Breast epithelium (tissue), 4 donors: ENCODE measurements at regions not wholly inside any gene's neighbourhood (a gene's known extent, or its start where the extent isn't known, plus 50 kb on each side); places are given as distances from the start of the nearest gene placed in this dataset.

ENCODE experiments used
- DNase-seq, 2 donors: peaks; one replicate each; pipeline ENCODE4 v3.0.0-alpha.2; 2019; ENCODE audit warnings: low spot score in 2 of 2
- H3K27ac ChIP-seq, 2 donors: fragments of 200-600 bp; sonication (generic) in 1 of 2; one replicate each; pipeline ENCODE4 v1.5.1; 2016 to 2019; ENCODE audit warnings: mild to moderate bottlenecking in 1 of 2
- H3K27me3 ChIP-seq, 2 donors: fragments of 200-600 bp; sonication (generic) in 1 of 2; one replicate each; pipeline versions ENCODE4 v1.5.1 to v1.6.0; 2017 to 2019; ENCODE audit warnings: control low read depth in 1 of 2, mild to moderate bottlenecking in 1 of 2
- H3K36me3 ChIP-seq: fragments of 200-600 bp; one replicate; pipeline ENCODE4 v1.5.1; 2019
- H3K4me1 ChIP-seq, 2 donors: fragments of 200-600 bp; sonication (generic); one replicate each; pipeline ENCODE4 v1.5.1; 2016 to 2019; ENCODE audit warnings: control low read depth in 1 of 2
- H3K4me3 ChIP-seq, 3 donors: fragments of 200-600 bp; sonication (generic); 1 replicate in 2 of 3; 2 replicates in 1 of 3; pipeline ENCODE4 v1.5.1; 2016 to 2019; ENCODE audit warnings: mild to moderate bottlenecking in 3 of 3, moderate library complexity in 2 of 3
- H3K9me3 ChIP-seq, 2 donors: fragments of 200-600 bp; sonication (generic) in 1 of 2; one replicate each; pipeline ENCODE4 v1.5.1; 2016 to 2019; ENCODE audit warnings: control low read depth in 1 of 2
- POLR2A ChIP-seq: fragments of 450-650 bp; IDR thresholded peaks from one replicate; pipeline ENCODE4 v1.6.1; 2016; ENCODE audit warnings: antibody characterized with exemption, mild to moderate bottlenecking, moderate library complexity
- POLR2AphosphoS5 ChIP-seq, 3 donors: sonication (generic); formaldehyde crosslinking; IDR thresholded peaks; one replicate each; pipeline ENCODE4 v1.6.1; 2017; ENCODE audit warnings: antibody characterized with exemption in 3 of 3
- intact Hi-C: fragments of 100-400 bp; cut with DNase I; formaldehyde crosslinking; loops from one replicate; pipeline ENCODE4 v1.15.1; 2023; ENCODE audit warnings: low total_unique reads
- TF ChIP-seq, protein P1 (sequence below), 3 donors: fragments of 450-650 bp; IDR thresholded peaks; one replicate each; pipeline ENCODE4 v1.5.1; 2016 to 2017; ENCODE audit warnings: antibody characterized with exemption in 3 of 3, mild to moderate bottlenecking in 3 of 3, moderate library complexity in 3 of 3

DNA sequence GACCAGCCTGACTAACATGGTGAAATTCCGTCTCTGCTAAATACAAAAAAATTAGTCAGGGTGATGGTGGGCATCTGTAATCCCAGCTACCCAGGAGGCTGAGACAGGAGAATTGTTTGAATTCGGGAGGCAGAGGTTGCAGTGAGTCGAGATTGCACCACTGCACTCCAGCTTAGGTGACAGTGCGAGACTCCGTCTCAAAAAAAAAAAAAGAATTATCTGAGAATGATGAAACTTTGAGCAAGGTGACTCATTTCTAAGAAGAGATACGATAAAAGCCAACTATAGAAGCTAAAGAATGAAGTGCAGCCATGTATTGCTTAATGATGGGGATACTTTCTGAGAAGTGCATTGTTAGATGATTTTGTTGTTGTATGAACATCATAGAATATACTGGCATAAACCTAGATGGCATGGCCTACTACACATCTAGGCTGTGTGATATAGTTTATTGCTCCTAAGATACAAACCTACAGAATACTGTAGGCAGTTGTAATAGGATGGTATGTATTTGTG, 64.7 kb downstream of the SNRPE start:
- no peak for DNase-seq
- no peaks in the 10 kb centered on the region for H3K9me3 ChIP-seq
- no peaks in the 10 kb centered on the region for H3K27me3 ChIP-seq
- TF ChIP-seq, protein P1, sequence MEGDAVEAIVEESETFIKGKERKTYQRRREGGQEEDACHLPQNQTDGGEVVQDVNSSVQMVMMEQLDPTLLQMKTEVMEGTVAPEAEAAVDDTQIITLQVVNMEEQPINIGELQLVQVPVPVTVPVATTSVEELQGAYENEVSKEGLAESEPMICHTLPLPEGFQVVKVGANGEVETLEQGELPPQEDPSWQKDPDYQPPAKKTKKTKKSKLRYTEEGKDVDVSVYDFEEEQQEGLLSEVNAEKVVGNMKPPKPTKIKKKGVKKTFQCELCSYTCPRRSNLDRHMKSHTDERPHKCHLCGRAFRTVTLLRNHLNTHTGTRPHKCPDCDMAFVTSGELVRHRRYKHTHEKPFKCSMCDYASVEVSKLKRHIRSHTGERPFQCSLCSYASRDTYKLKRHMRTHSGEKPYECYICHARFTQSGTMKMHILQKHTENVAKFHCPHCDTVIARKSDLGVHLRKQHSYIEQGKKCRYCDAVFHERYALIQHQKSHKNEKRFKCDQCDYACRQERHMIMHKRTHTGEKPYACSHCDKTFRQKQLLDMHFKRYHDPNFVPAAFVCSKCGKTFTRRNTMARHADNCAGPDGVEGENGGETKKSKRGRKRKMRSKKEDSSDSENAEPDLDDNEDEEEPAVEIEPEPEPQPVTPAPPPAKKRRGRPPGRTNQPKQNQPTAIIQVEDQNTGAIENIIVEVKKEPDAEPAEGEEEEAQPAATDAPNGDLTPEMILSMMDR (IDR thresholded peaks at IDR 0.05): no peak
- TF ChIP-seq POLR2A: no peak
- no peak for TF ChIP-seq POLR2AphosphoS5 (IDR thresholded peaks at IDR 0.05)
- H3K27ac ChIP-seq: no peak overlapping the region
- H3K4me3 ChIP-seq: no peak overlapping the region
- H3K36me3 ChIP-seq: no peaks in the 10 kb centered on the region
- no peaks in the 10 kb centered on the region for H3K4me1 ChIP-seq
- intact Hi-C loops: no loop called here

- intact Hi-C loops: no loop called here
- Histone ChIP-seq H3K27ac (no peak overlapping the region), H3K4me1 (no peaks in the 10 kb centered on the region), H3K9me3 (no peaks in the 10 kb centered on the region), H3K27me3 (no peaks in the 10 kb centered on the region), H3K4me3 (no peak overlapping the region), H3K36me3 (no peaks in the 10 kb centered on the region)
- no peak for DNase-seq
- TF ChIP-seq, protein P1 (IDR thresholded peaks at IDR 0.05): no peak
- TF ChIP-seq POLR2A (no peak), POLR2AphosphoS5 (IDR thresholded peaks at IDR 0.05) (no peak)
Observed at GRCh38 chr1:203929741-203930309, 68.4 kb downstream of the SNRPE start.

DNA sequence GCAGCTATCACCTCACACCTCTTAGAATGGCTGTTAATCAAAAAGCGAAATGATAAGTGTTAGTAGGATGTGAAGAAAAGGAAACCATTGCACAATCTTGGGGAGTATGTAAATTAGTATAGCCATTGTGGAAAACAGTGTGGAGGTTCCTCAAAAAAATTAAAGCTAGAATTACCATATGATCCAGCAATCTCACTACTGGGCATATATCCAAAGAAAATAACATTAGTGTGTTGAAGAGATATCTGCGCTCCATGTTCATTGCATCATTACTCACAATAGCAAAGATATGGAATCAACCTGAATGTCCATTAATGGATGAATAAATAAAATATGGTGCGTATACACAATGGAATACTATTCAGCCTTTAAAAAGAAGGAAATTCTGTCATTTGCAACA, 68.9 kb downstream of the SNRPE start:
- no peak overlapping the region for H3K27ac ChIP-seq
- no peaks in the 10 kb centered on the region for H3K4me1 ChIP-seq
- no peaks in the 10 kb centered on the region for H3K27me3 ChIP-seq
- intact Hi-C loops: no loop called here
- H3K9me3 ChIP-seq: no peaks in the 10 kb centered on the region
- DNase-seq: no peak
- no peak for TF ChIP-seq POLR2A
- no peak for TF ChIP-seq POLR2AphosphoS5 (IDR thresholded peaks at IDR 0.05)
- TF ChIP-seq, protein P1 (IDR thresholded peaks at IDR 0.05): no peak
- no peaks in the 10 kb centered on the region for H3K36me3 ChIP-seq
- H3K4me3 ChIP-seq: no peak overlapping the region

GRCh38 chr1:203931953-203932352, 70.6 kb downstream of the SNRPE start:
- Histone ChIP-seq H3K4me3 (no peak overlapping the region), H3K4me1 (no peaks in the 10 kb centered on the region), H3K27ac (peak overlapping the region in 1 of 2 donors; percentile 4), H3K36me3 (no peaks in the 10 kb centered on the region), H3K9me3 (no peaks in the 10 kb centered on the region), H3K27me3 (no peaks in the 10 kb centered on the region)
- intact Hi-C loops: no loop called here
- TF ChIP-seq POLR2AphosphoS5 (IDR thresholded peaks at IDR 0.05) (peak in 1 of 3 donors; percentile 39), POLR2A (no peak)
- peak; percentile 65 to 68 for DNase-seq

DNA sequence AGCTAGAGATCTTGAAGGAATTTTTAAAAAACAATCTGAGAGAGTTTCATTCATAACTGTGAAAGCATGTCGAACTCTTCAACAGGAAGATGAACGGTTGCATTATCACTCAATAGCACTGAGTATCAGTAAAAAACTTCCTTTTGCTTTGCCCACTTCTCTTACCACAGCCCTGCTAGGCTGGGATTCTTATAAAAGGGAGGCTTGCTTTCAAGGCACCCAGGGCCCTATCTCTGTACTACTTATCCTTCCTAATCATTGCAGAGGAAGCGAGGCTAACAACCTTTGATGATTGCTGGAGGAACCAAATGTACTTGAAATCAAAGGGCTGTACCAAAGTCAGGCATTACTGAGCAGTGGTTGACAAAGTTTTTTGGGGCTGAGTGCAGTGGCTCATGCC, 71.2 kb downstream of the SNRPE start:
- intact Hi-C loops: no loop called here
- no peak overlapping the region for H3K27ac ChIP-seq
- no peaks in the 10 kb centered on the region for H3K27me3 ChIP-seq
- H3K36me3 ChIP-seq: no peaks in the 10 kb centered on the region
- no peak for TF ChIP-seq POLR2AphosphoS5 (IDR thresholded peaks at IDR 0.05)
- TF ChIP-seq, protein P1 (IDR thresholded peaks at IDR 0.05): no peak
- no peak for TF ChIP-seq POLR2A
- no peaks in the 10 kb centered on the region for H3K4me1 ChIP-seq
- no peak for DNase-seq
- H3K4me3 ChIP-seq: no peak overlapping the region
- no peaks in the 10 kb centered on the region for H3K9me3 ChIP-seq
